ENCODE measurements at regions not wholly inside any gene's neighbourhood (a gene's known extent, or its start where the extent isn't known, plus 50 kb on each side); places are given as distances from the start of the nearest gene placed in this dataset.

GRCh38 chr14:48251290-48251689 is 575.9 kb upstream of the MDGA2 start:
- H3K9ac ChIP-seq (ENCODE audit: low read depth in 1 of 2, low read length in 2 of 2): no peak overlapping the region
- 59% methylated on average over 5 of the region's 5 CpGs for WGBS
- H3K27me3 ChIP-seq (ENCODE audit: control insufficient read depth in 4 of 4, insufficient read depth in 4 of 4, low read length in 3 of 4): peaks cover 0 to 3% (median 0%) of the 10 kb centered on the region in 4 donors
- H3K36me3 ChIP-seq (ENCODE audit: control insufficient read depth in 4 of 4, insufficient read depth in 3 of 4, low read depth in 1 of 4, low read length in 3 of 4): no peaks in the 10 kb centered on the region
- H3K9me3 ChIP-seq (ENCODE audit: control insufficient read depth in 4 of 4, low read length in 3 of 4): no peaks in the 10 kb centered on the region
- no peak for DNase-seq (ENCODE audit: low spot score)
- no peaks in the 10 kb centered on the region for H3K4me1 ChIP-seq (ENCODE audit: control insufficient read depth in 4 of 4, insufficient read depth in 4 of 4, low read length in 3 of 4)
- no peak for TF ChIP-seq FOXA2 (IDR thresholded peaks at IDR 0.05)
- TF ChIP-seq SP1 (IDR thresholded peaks at IDR 0.05): no peak
- no peak for TF ChIP-seq RXRA (IDR thresholded peaks at IDR 0.05)
- no peak for TF ChIP-seq JUND (IDR thresholded peaks at IDR 0.05)
- no peak for TF ChIP-seq ATF3 (IDR thresholded peaks at IDR 0.05)
- no peak for TF ChIP-seq FOXA1 (IDR thresholded peaks at IDR 0.05)
- no peak for TF ChIP-seq RAD21 (IDR thresholded peaks at IDR 0.05)
- TF ChIP-seq, protein P1, sequence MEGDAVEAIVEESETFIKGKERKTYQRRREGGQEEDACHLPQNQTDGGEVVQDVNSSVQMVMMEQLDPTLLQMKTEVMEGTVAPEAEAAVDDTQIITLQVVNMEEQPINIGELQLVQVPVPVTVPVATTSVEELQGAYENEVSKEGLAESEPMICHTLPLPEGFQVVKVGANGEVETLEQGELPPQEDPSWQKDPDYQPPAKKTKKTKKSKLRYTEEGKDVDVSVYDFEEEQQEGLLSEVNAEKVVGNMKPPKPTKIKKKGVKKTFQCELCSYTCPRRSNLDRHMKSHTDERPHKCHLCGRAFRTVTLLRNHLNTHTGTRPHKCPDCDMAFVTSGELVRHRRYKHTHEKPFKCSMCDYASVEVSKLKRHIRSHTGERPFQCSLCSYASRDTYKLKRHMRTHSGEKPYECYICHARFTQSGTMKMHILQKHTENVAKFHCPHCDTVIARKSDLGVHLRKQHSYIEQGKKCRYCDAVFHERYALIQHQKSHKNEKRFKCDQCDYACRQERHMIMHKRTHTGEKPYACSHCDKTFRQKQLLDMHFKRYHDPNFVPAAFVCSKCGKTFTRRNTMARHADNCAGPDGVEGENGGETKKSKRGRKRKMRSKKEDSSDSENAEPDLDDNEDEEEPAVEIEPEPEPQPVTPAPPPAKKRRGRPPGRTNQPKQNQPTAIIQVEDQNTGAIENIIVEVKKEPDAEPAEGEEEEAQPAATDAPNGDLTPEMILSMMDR (IDR thresholded peaks at IDR 0.05; ENCODE audit: low read depth, low read length, missing input control): no peak
- no peak for TF ChIP-seq TAF1 (conservative IDR thresholded peaks at IDR 0.05)
- no peak for TF ChIP-seq HNF4G (IDR thresholded peaks at IDR 0.05)
- no peak for TF ChIP-seq YY1 (IDR thresholded peaks at IDR 0.05)
- TF ChIP-seq NR2F2 (IDR thresholded peaks at IDR 0.05): no peak
- H3K4me3 ChIP-seq (ENCODE audit: low read depth in 1 of 3, low read length in 3 of 3): no peak overlapping the region
- no peak overlapping the region for H3K27ac ChIP-seq (ENCODE audit: low read depth in 1 of 2, low read length in 2 of 2)

GRCh38 chr14:48250575-48250974 is 575.2 kb upstream of the MDGA2 start:
- no peak for TF ChIP-seq FOXA1 (IDR thresholded peaks at IDR 0.05)
- no peak for TF ChIP-seq FOXA2 (IDR thresholded peaks at IDR 0.05)
- TF ChIP-seq SP1 (IDR thresholded peaks at IDR 0.05): no peak
- TF ChIP-seq, protein P1 (IDR thresholded peaks at IDR 0.05; ENCODE audit: low read depth, low read length, missing input control): no peak
- no peak for TF ChIP-seq JUND (IDR thresholded peaks at IDR 0.05)
- TF ChIP-seq ATF3 (IDR thresholded peaks at IDR 0.05): no peak
- TF ChIP-seq HNF4A (conservative IDR thresholded peaks at IDR 0.05): no peak
- no peak for TF ChIP-seq REST (IDR thresholded peaks at IDR 0.05)
- TF ChIP-seq ZBTB33 (IDR thresholded peaks at IDR 0.05): no peak
- DNase-seq (ENCODE audit: low spot score): no peak

More at GRCh38 chr14:48250575-48250974, 575.2 kb upstream of the MDGA2 start:
- Histone ChIP-seq H3K9me3 (ENCODE audit: control insufficient read depth in 4 of 4, low read length in 3 of 4) (no peaks in the 10 kb centered on the region), H3K4me1 (ENCODE audit: control insufficient read depth in 4 of 4, insufficient read depth in 4 of 4, low read length in 3 of 4) (no peaks in the 10 kb centered on the region), H3K9ac (ENCODE audit: low read depth in 1 of 2, low read length in 2 of 2) (no peak overlapping the region), H3K36me3 (ENCODE audit: control insufficient read depth in 4 of 4, insufficient read depth in 3 of 4, low read depth in 1 of 4, low read length in 3 of 4) (no peaks in the 10 kb centered on the region), H3K27ac (ENCODE audit: low read depth in 1 of 2, low read length in 2 of 2) (no peak overlapping the region), H3K4me3 (ENCODE audit: low read depth in 1 of 3, low read length in 3 of 3) (no peak overlapping the region), H3K27me3 (ENCODE audit: control insufficient read depth in 4 of 4, insufficient read depth in 4 of 4, low read length in 3 of 4) (peaks cover 0 to 3% (median 0%) of the 10 kb centered on the region in 4 donors)
- 71% methylated on average over 5 of the region's 5 CpGs for WGBS
